Neural cell (in vitro differentiated cells): ENCODE measurements at regions not wholly inside any gene's neighbourhood (a gene's known extent, or its start where the extent isn't known, plus 50 kb on each side); places are given as distances from the start of the nearest gene placed in this dataset.

Source experiments
- CTCF ChIP-seq: fragments of 450-650 bp; IDR thresholded peaks from 2 replicates; pipeline ENCODE4 v1.5.1; 2014; ENCODE audit warnings: antibody characterized with exemption, mild to moderate bottlenecking, moderate library complexity; ENCODE audit not compliant: poor library complexity, severe bottlenecking
- EZH2 ChIP-seq: fragments of 200-600, 300-800 bp; shearing (Covaris generic), sonication (generic); IDR thresholded peaks from 2 replicates; pipeline ENCODE4 v1.6.1; 2014; ENCODE audit warnings: antibody characterized with exemption, low read length, borderline replicate concordance, mild to moderate bottlenecking; ENCODE audit not compliant: insufficient read depth, poor library complexity, severe bottlenecking
- POLR2AphosphoS5 ChIP-seq: IDR thresholded peaks from 2 replicates; pipeline ENCODE4 v1.6.1; 2012
- SMC3 ChIP-seq: fragments of 450-650 bp; conservative IDR thresholded peaks from 2 replicates; pipeline ENCODE4 v1.6.1; 2014; ENCODE audit warnings: antibody characterized with exemption, mild to moderate bottlenecking, moderate library complexity; ENCODE audit not compliant: poor library complexity
- TAF1 ChIP-seq: IDR thresholded peaks from 2 replicates; pipeline ENCODE4 v1.6.1; 2012; ENCODE audit warnings: low read depth

GRCh38 chrX:95058815-95059214 is 1384.8 kb downstream of the FAM133A start:
- TF ChIP-seq CTCF = no peak
- TF ChIP-seq EZH2 = no peak
- no peak for TF ChIP-seq POLR2AphosphoS5
- no peak for TF ChIP-seq SMC3
- no peak for TF ChIP-seq TAF1
